ENCODE measurements at regions not wholly inside any gene's neighbourhood (a gene's known extent, or its start where the extent isn't known, plus 50 kb on each side); places are given as distances from the start of the nearest gene placed in this dataset.
"Not testable (repeated sequence)": the region's sequence is repeated elsewhere in the genome, so short reads cannot be mapped to it uniquely, and the experiment has no call there.

DNA sequence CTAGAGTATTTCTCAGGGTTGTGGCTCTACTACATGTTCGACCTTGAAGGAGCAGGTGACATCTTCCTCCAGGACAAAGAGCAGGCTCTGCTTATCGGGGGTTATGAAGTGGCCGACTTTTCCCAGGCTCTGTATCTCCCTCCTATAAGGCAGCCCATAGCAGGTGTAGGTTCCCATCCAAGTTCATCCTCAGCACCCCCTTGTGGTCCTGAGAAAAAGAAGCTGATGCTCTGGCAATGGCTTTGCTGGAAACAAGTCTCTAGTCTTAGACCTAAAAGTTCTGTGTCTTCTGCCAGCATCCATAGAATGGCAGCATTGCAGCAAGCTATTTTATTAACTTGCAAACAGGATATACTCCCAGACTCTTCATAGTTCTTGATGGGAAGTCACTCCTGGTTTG lies 836.6 kb upstream of the PRKX start:
- ChIA-PET CTCF (no interaction called here), POLR2A (ENCODE audit: low non-redundant PET) (no interaction called here)
- no peak overlapping the region for H3K27ac ChIP-seq
- no peak for DNase-seq (ENCODE audit: low spot score)
- TF ChIP-seq, protein P1, sequence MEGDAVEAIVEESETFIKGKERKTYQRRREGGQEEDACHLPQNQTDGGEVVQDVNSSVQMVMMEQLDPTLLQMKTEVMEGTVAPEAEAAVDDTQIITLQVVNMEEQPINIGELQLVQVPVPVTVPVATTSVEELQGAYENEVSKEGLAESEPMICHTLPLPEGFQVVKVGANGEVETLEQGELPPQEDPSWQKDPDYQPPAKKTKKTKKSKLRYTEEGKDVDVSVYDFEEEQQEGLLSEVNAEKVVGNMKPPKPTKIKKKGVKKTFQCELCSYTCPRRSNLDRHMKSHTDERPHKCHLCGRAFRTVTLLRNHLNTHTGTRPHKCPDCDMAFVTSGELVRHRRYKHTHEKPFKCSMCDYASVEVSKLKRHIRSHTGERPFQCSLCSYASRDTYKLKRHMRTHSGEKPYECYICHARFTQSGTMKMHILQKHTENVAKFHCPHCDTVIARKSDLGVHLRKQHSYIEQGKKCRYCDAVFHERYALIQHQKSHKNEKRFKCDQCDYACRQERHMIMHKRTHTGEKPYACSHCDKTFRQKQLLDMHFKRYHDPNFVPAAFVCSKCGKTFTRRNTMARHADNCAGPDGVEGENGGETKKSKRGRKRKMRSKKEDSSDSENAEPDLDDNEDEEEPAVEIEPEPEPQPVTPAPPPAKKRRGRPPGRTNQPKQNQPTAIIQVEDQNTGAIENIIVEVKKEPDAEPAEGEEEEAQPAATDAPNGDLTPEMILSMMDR (conservative IDR thresholded peaks at IDR 0.05; ENCODE audit: low read depth), result no peak

DNA sequence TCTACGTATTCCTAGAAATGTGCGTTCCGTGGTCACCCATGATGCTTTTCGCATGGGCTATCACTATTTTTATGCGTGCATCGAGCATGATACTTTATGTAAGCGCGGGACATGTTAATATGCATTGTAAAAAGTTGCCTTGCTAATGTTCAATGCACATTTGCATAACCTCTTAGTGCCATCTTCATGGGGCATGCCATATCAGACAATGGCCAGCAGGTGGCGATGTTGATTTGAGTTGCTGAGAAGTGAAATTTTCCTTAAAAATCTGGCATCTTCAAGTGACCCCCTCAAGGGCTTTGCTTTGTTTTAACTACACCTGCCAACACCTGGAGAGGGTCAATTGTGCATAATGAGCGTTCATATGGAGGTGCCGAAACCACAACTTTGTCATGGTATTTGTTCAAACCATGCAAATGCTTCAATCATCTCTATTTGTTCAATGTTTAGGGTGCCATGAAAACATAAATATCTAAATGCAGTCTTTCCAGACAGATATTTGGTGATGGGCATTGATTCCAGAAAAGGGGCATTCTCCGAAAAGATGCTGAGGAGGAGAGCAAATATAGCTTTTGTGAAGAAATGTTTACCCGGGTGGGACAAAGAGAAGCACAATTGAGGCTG lies 833.9 kb upstream of the PRKX start:
- no peak overlapping the region for H3K27ac ChIP-seq
- CTCF ChIA-PET, result interaction anchor here (0.5 to 0.9 kb wide), 4 partner anchors 11 to 1634 kb away, joined by 3 to 4 read pairs (median 3); no protein-coding TSS in a partner anchor
- DNase-seq (ENCODE audit: low spot score), result no peak
- TF ChIP-seq, protein P1 (conservative IDR thresholded peaks at IDR 0.05; ENCODE audit: low read depth), result peak; percentile 58
- POLR2A ChIA-PET (ENCODE audit: low non-redundant PET), result no interaction called here

DNA sequence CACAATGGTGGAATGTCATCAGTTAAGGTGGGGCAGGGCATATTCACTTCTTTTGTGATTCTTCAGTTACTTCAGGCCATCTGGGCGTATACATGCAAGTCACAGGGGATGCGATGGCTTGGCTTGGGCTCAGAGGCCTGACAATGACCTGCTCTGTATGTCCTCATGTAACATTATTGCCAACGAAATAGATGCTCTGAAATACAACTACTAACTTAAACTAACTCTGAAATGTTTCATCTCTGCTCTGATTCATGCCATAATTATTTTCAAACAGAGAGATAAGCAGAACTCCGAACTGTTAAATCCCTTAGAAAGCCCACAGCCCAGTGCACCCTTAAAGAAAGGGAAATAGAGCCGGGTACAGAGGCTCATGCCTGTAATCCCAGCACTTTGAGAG lies 832.7 kb upstream of the PRKX start:
- CTCF ChIA-PET; DNase-seq (ENCODE audit: low spot score); H3K27ac ChIP-seq: not testable (repeated sequence)

DNA sequence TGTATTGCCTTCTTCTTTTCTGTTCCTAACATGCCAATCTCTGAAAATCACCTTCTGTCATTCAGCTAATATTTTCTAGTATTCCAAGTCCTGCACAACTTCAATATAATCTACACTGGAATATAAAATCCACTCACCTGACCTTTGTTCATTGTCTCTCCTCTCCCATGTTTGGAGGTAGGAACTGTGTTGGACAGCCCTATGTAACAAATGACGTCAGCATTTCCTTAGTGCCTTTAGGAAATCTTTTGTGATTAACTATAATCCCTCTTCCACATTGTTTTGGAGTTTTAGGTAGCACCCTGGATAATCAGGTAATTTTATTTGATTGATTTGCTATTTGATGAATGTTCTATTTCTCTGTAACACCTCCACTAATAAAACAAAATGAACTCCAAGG lies 814.8 kb upstream of the PRKX start:
- CTCF ChIA-PET, result no interaction called here
- POLR2A ChIA-PET (ENCODE audit: low non-redundant PET), result no interaction called here
- H3K27ac ChIP-seq, result no peak overlapping the region
- DNase-seq (ENCODE audit: low spot score), result no peak
- TF ChIP-seq, protein P1 (conservative IDR thresholded peaks at IDR 0.05; ENCODE audit: low read depth), result no peak

More for the DNA sequence above, 832.7 kb upstream of the PRKX start:
- POLR2A ChIA-PET (ENCODE audit: low non-redundant PET), result not testable (repeated sequence)

DNA sequence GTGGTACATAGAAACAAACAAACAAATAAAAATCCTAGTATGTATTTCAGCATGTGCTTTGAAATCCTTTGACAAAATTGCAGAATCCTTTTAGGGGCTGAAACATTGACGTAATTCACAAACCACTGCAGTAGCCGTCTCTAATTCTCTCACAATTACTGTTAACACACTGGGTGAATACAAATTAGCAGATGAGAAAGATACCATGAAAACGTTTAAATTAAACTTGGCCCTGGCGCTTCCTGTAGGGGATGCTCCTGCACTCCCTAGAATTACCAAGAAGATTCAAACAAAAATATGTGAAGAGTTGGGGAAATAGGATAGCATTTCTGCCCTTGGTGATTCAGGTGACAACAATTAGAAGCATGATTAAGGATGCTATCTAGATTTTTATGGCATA lies 772.5 kb upstream of the PRKX start:
- no peak overlapping the region for H3K27ac ChIP-seq

DNA sequence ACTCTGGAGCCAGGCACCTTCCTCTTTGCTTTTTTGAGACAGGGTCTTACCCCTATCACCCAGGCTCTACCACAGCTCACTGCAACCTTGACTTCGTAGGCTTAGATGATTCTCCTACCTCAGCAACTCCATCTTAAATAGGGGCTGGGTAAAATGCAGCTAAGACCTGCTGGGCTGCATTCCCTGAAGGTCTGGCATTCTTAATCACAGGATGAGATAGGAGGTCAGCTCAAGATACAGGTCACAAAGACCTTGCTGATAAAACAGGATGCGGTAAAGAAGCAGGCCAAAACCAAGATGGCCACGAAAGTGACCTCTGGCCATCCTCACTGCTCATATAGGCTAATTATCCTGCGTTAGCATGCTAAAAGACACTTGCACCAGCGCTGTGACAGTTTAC lies 770.8 kb upstream of the PRKX start:
- DNase-seq (ENCODE audit: low spot score), result no peak
- ChIA-PET CTCF (no interaction called here), POLR2A (ENCODE audit: low non-redundant PET) (no interaction called here)
- TF ChIP-seq, protein P1 (conservative IDR thresholded peaks at IDR 0.05; ENCODE audit: low read depth), result no peak
- no peak overlapping the region for H3K27ac ChIP-seq

More for the DNA sequence above, 772.5 kb upstream of the PRKX start:
- ChIA-PET POLR2A (ENCODE audit: low non-redundant PET) (no interaction called here), CTCF (no interaction called here)
- DNase-seq (ENCODE audit: low spot score), result no peak
- TF ChIP-seq, protein P1 (conservative IDR thresholded peaks at IDR 0.05; ENCODE audit: low read depth), result no peak

DNA sequence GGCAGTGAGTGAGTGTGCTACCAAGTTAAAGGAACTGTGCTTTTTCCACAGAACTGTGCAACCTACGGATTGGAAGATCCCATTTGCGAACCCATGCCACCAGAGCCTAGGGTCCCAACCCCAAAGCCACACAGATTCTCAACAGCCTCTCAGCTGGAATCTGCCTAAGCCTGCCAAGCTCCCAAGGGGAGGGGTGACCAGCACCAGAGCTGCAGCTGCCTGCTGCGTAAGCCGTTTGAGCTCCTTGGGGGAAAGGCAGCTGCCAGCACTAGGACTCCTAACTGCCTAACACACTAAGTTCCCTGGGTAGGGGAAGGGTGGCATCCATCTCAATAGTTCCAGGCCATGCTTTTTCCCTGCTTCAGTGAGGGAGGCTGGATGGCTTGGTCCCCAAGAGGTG lies 738.1 kb upstream of the PRKX start:
- no peak for DNase-seq (ENCODE audit: low spot score)
- POLR2A ChIA-PET (ENCODE audit: low non-redundant PET), result no interaction called here
- no peak overlapping the region for H3K27ac ChIP-seq
- TF ChIP-seq, protein P1 (conservative IDR thresholded peaks at IDR 0.05; ENCODE audit: low read depth), result no peak
- CTCF ChIA-PET, result no interaction called here
